Loucy (cell line): ENCODE measurements at regions not wholly inside any gene's neighbourhood (a gene's known extent, or its start where the extent isn't known, plus 50 kb on each side); places are given as distances from the start of the nearest gene placed in this dataset.
"Not testable (repeated sequence)": the region's sequence is repeated elsewhere in the genome, so short reads cannot be mapped to it uniquely, and the experiment has no call there.

ENCODE experiments used
- EZH2phosphoT487 ChIP-seq: fragments of 200-600 bp; IDR thresholded peaks from 2 replicates; pipeline ENCODE4 v1.6.1; 2018; ENCODE audit warnings: antibody characterized with exemption, mild to moderate bottlenecking, moderate library complexity, borderline replicate concordance
- TF ChIP-seq, protein P1 (sequence below): fragments of 200-600 bp; sonication (generic); conservative IDR thresholded peaks from 2 replicates; pipeline ENCODE4 v1.5.1; 2014; ENCODE audit warnings: mild to moderate bottlenecking, antibody characterized with exemption, low read length

DNA sequence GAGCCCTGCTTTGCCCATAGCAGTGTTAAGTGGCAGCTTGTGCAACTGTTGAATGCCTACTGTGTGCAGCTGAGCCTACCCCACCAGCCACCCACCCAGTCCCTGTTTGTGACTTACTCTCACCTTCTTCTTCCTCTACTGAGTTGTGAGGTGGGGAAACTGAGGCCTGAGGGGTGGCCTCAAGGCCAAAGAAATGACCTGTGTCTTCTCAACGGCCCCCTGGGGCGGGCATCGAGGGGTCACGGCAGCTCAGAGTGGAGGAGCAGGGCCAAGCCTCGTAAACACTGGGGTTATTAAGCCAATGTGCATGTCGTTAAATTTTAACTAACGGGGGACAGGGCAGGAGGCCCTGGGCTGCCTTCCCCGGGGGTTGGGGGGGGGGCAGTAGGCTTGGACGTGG, 369.6 kb upstream of the ZNF722 start:
- TF ChIP-seq, protein P1, sequence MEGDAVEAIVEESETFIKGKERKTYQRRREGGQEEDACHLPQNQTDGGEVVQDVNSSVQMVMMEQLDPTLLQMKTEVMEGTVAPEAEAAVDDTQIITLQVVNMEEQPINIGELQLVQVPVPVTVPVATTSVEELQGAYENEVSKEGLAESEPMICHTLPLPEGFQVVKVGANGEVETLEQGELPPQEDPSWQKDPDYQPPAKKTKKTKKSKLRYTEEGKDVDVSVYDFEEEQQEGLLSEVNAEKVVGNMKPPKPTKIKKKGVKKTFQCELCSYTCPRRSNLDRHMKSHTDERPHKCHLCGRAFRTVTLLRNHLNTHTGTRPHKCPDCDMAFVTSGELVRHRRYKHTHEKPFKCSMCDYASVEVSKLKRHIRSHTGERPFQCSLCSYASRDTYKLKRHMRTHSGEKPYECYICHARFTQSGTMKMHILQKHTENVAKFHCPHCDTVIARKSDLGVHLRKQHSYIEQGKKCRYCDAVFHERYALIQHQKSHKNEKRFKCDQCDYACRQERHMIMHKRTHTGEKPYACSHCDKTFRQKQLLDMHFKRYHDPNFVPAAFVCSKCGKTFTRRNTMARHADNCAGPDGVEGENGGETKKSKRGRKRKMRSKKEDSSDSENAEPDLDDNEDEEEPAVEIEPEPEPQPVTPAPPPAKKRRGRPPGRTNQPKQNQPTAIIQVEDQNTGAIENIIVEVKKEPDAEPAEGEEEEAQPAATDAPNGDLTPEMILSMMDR = not testable (repeated sequence)
- TF ChIP-seq EZH2phosphoT487 = not testable (repeated sequence)
